ENCODE measurements at regions not wholly inside any gene's neighbourhood (a gene's known extent, or its start where the extent isn't known, plus 50 kb on each side); places are given as distances from the start of the nearest gene placed in this dataset.

GRCh38 chr5:84535281-84535680, 150.6 kb upstream of the EDIL3 start:
- H3K4me1 Mint-ChIP-seq: no peaks in the 10 kb centered on the region
- peaks cover 3% of the 10 kb centered on the region for H3K9me3 Mint-ChIP-seq
- CTCF ChIA-PET: interaction anchor here (0.6 kb wide), 1 partner anchor 701 kb away, joined by 3 read pairs; no protein-coding TSS in a partner anchor

GRCh38 chr5:84524491-84524890, 139.8 kb upstream of the EDIL3 start:
- POLR2A ChIA-PET: no interaction called here
- peaks cover 3% of the 10 kb centered on the region for H3K9me3 Mint-ChIP-seq
- no peak for DNase-seq
- no peaks in the 10 kb centered on the region for H3K4me1 Mint-ChIP-seq
- H3K4me3 Mint-ChIP-seq: no peak overlapping the region
- no peaks in the 10 kb centered on the region for H3K27me3 Mint-ChIP-seq
- H3K36me3 Mint-ChIP-seq (ENCODE audit: low read depth): no peaks in the 10 kb centered on the region
- H3K27ac Mint-ChIP-seq: no peak overlapping the region
- CTCF ChIA-PET: no interaction called here

More at GRCh38 chr5:84535281-84535680, 150.6 kb upstream of the EDIL3 start:
- H3K27me3 Mint-ChIP-seq: no peaks in the 10 kb centered on the region
- no peaks in the 10 kb centered on the region for H3K36me3 Mint-ChIP-seq (ENCODE audit: low read depth)
- DNase-seq: no peak
- H3K27ac Mint-ChIP-seq: no peak overlapping the region
- no peak overlapping the region for H3K4me3 Mint-ChIP-seq
- POLR2A ChIA-PET: no interaction called here

- Mint-ChIP-seq H3K4me1 (no peaks in the 10 kb centered on the region), H3K36me3 (ENCODE audit: low read depth) (no peaks in the 10 kb centered on the region), H3K27ac (no peak overlapping the region), H3K4me3 (no peak overlapping the region), H3K27me3 (no peaks in the 10 kb centered on the region), H3K9me3 (peaks cover 15% of the 10 kb centered on the region)
- POLR2A ChIA-PET: no interaction called here
- DNase-seq: no peak
- CTCF ChIA-PET: no interaction called here
Observed at GRCh38 chr5:84518862-84519261, 134.2 kb upstream of the EDIL3 start.

- Mint-ChIP-seq H3K36me3 (ENCODE audit: low read depth) (no peaks in the 10 kb centered on the region), H3K27ac (no peak overlapping the region), H3K9me3 (peaks cover 15% of the 10 kb centered on the region), H3K4me3 (no peak overlapping the region), H3K4me1 (no peaks in the 10 kb centered on the region), H3K27me3 (no peaks in the 10 kb centered on the region)
- DNase-seq: no peak
- ChIA-PET POLR2A (no interaction called here), CTCF (no interaction called here)
Observed at GRCh38 chr5:84518370-84518769, 133.7 kb upstream of the EDIL3 start.

- POLR2A ChIA-PET: no interaction called here
- no peaks in the 10 kb centered on the region for H3K9me3 Mint-ChIP-seq
- no peaks in the 10 kb centered on the region for H3K36me3 Mint-ChIP-seq (ENCODE audit: low read depth)
- CTCF ChIA-PET: no interaction called here
- no peak overlapping the region for H3K4me3 Mint-ChIP-seq
- no peak for DNase-seq
- H3K27me3 Mint-ChIP-seq: no peaks in the 10 kb centered on the region
- H3K27ac Mint-ChIP-seq: no peak overlapping the region
- no peaks in the 10 kb centered on the region for H3K4me1 Mint-ChIP-seq
Observed at GRCh38 chr5:84506625-84507024, 121.9 kb upstream of the EDIL3 start.

- Mint-ChIP-seq H3K9me3 (no peaks in the 10 kb centered on the region), H3K4me3 (no peak overlapping the region), H3K27ac (no peak overlapping the region), H3K36me3 (ENCODE audit: low read depth) (no peaks in the 10 kb centered on the region), H3K27me3 (no peaks in the 10 kb centered on the region), H3K4me1 (no peaks in the 10 kb centered on the region)
- ChIA-PET CTCF (no interaction called here), POLR2A (no interaction called here)
- DNase-seq: no peak
Observed at GRCh38 chr5:84494453-84494852, 109.8 kb upstream of the EDIL3 start.

- DNase-seq: no peak
- H3K36me3 Mint-ChIP-seq (ENCODE audit: low read depth): no peaks in the 10 kb centered on the region
- H3K27ac Mint-ChIP-seq: no peak overlapping the region
- H3K9me3 Mint-ChIP-seq: no peaks in the 10 kb centered on the region
- H3K4me1 Mint-ChIP-seq: no peaks in the 10 kb centered on the region
- POLR2A ChIA-PET: no interaction called here
- CTCF ChIA-PET: no interaction called here
- no peak overlapping the region for H3K4me3 Mint-ChIP-seq
- H3K27me3 Mint-ChIP-seq: no peaks in the 10 kb centered on the region
Observed at GRCh38 chr5:84487963-84488362, 103.3 kb upstream of the EDIL3 start.

GRCh38 chr5:84480873-84481637, 96.4 kb upstream of the EDIL3 start:
- peaks cover 3% of the 10 kb centered on the region for H3K9me3 Mint-ChIP-seq
- no peak overlapping the region for H3K27ac Mint-ChIP-seq
- ChIA-PET POLR2A (no interaction called here), CTCF (no interaction called here)
- H3K36me3 Mint-ChIP-seq (ENCODE audit: low read depth): no peaks in the 10 kb centered on the region
- no peaks in the 10 kb centered on the region for H3K4me1 Mint-ChIP-seq
- no peak overlapping the region for H3K4me3 Mint-ChIP-seq
- DNase-seq: no peak
- H3K27me3 Mint-ChIP-seq: no peaks in the 10 kb centered on the region

GRCh38 chr5:84478603-84479002, 93.9 kb upstream of the EDIL3 start:
- no peaks in the 10 kb centered on the region for H3K27me3 Mint-ChIP-seq
- ChIA-PET POLR2A (no interaction called here), CTCF (no interaction called here)
- no peak overlapping the region for H3K4me3 Mint-ChIP-seq
- H3K4me1 Mint-ChIP-seq: no peaks in the 10 kb centered on the region
- no peaks in the 10 kb centered on the region for H3K36me3 Mint-ChIP-seq (ENCODE audit: low read depth)
- H3K27ac Mint-ChIP-seq: no peak overlapping the region
- peaks cover 3% of the 10 kb centered on the region for H3K9me3 Mint-ChIP-seq
- no peak for DNase-seq

GRCh38 chr5:84477485-84477884, 92.8 kb upstream of the EDIL3 start:
- no peak overlapping the region for H3K4me3 Mint-ChIP-seq
- no peaks in the 10 kb centered on the region for H3K9me3 Mint-ChIP-seq
- H3K27me3 Mint-ChIP-seq: no peaks in the 10 kb centered on the region
- no peak for DNase-seq
- no peaks in the 10 kb centered on the region for H3K4me1 Mint-ChIP-seq
- ChIA-PET CTCF (no interaction called here), POLR2A (no interaction called here)
- no peak overlapping the region for H3K27ac Mint-ChIP-seq
- no peaks in the 10 kb centered on the region for H3K36me3 Mint-ChIP-seq (ENCODE audit: low read depth)

GRCh38 chr5:84474126-84474525, 89.4 kb upstream of the EDIL3 start:
- Mint-ChIP-seq H3K9me3 (peaks cover 2% of the 10 kb centered on the region), H3K27ac (no peak overlapping the region), H3K36me3 (ENCODE audit: low read depth) (no peaks in the 10 kb centered on the region), H3K27me3 (no peaks in the 10 kb centered on the region), H3K4me3 (no peak overlapping the region), H3K4me1 (no peaks in the 10 kb centered on the region)
- DNase-seq: no peak
- CTCF ChIA-PET: no interaction called here
- POLR2A ChIA-PET: no interaction called here

GRCh38 chr5:84453405-84453804, 68.7 kb upstream of the EDIL3 start:
- no peaks in the 10 kb centered on the region for H3K27me3 Mint-ChIP-seq
- H3K27ac Mint-ChIP-seq: no peak overlapping the region
- peaks cover 2% of the 10 kb centered on the region for H3K9me3 Mint-ChIP-seq
- H3K4me1 Mint-ChIP-seq: no peaks in the 10 kb centered on the region
- no peak overlapping the region for H3K4me3 Mint-ChIP-seq
- POLR2A ChIA-PET: no interaction called here
- CTCF ChIA-PET: no interaction called here
- DNase-seq: no peak
- H3K36me3 Mint-ChIP-seq (ENCODE audit: low read depth): no peaks in the 10 kb centered on the region

- H3K4me3 Mint-ChIP-seq: no peak overlapping the region
- no peak overlapping the region for H3K27ac Mint-ChIP-seq
- ChIA-PET POLR2A (no interaction called here), CTCF (no interaction called here)
- DNase-seq: no peak
- no peaks in the 10 kb centered on the region for H3K4me1 Mint-ChIP-seq
- H3K27me3 Mint-ChIP-seq: no peaks in the 10 kb centered on the region
- H3K36me3 Mint-ChIP-seq (ENCODE audit: low read depth): no peaks in the 10 kb centered on the region
- peaks cover 2% of the 10 kb centered on the region for H3K9me3 Mint-ChIP-seq
Observed at GRCh38 chr5:84450617-84451414, 66.1 kb upstream of the EDIL3 start.
